Tibial nerve (tissue), 4 donors: ENCODE measurements at regions not wholly inside any gene's neighbourhood (a gene's known extent, or its start where the extent isn't known, plus 50 kb on each side); places are given as distances from the start of the nearest gene placed in this dataset.
A peak's percentile ranks its signal among the peaks of the same experiment; 100 is the strongest.

Experiments
- DNase-seq, 2 donors: peaks; one replicate each; pipeline ENCODE4 v3.0.0-alpha.2; 2019; ENCODE audit warnings: low spot score in 2 of 2
- H3K27ac ChIP-seq, 4 donors: fragments of 200-600 bp; sonication (generic) in 3 of 4; one replicate each; pipeline ENCODE4 v1.5.1; 2017 to 2019; ENCODE audit warnings: mild to moderate bottlenecking in 1 of 4
- H3K27me3 ChIP-seq, 2 donors: fragments of 200-600 bp; sonication (generic) in 1 of 2; one replicate each; pipeline versions ENCODE4 v1.5.1 to v1.6.0; 2017 to 2019
- H3K36me3 ChIP-seq, 3 donors: fragments of 200-600 bp; sonication (generic); one replicate each; pipeline ENCODE4 v1.5.1; 2018 to 2019
- H3K4me1 ChIP-seq, 4 donors: fragments of 200-600 bp; sonication (generic) in 3 of 4; one replicate each; pipeline ENCODE4 v1.5.1; 2017 to 2019
- H3K4me3 ChIP-seq, 4 donors: fragments of 200-600 bp; sonication (generic) in 3 of 4; one replicate each; pipeline ENCODE4 v1.5.1; 2017 to 2019; ENCODE audit warnings: mild to moderate bottlenecking in 1 of 4, moderate library complexity in 1 of 4
- H3K9me3 ChIP-seq, 4 donors: fragments of 200-600 bp; sonication (generic) in 3 of 4; one replicate each; pipeline ENCODE4 v1.5.1; 2017 to 2019
- CTCF ChIP-seq, 5 experiments: fragments of 200-600 bp in 3 of 5; fragments of 450-650 bp in 2 of 5; sonication (generic) in 3 of 5; IDR thresholded peaks; one replicate each; pipeline ENCODE4 v1.5.1; 2016 to 2019; ENCODE audit warnings: antibody characterized with exemption in 5 of 5, mild to moderate bottlenecking in 3 of 5, moderate library complexity in 2 of 5
- EP300 ChIP-seq, 2 donors: sonication (generic); formaldehyde crosslinking; IDR thresholded peaks; one replicate each; pipeline ENCODE4 v1.6.1; 2017; ENCODE audit warnings: antibody characterized with exemption in 2 of 2, mild to moderate bottlenecking in 1 of 2
- POLR2A ChIP-seq, 2 donors: fragments of 450-650 bp; IDR thresholded peaks; one replicate each; pipeline ENCODE4 v1.6.1; 2017; ENCODE audit warnings: antibody characterized with exemption in 2 of 2, mild to moderate bottlenecking in 2 of 2, moderate library complexity in 2 of 2
- WGBS, 2 donors: methylation state at CpG; one replicate each; pipeline ENCODE4 v1.1.5; 2018; 5-methylcytosine and 5-hydroxymethylcytosine counted together

GRCh38 chr14:29232711-29233110, 466.1 kb downstream of the FOXG1 start:
- H3K4me3 ChIP-seq, result no peak overlapping the region
- DNase-seq, result no peak
- TF ChIP-seq POLR2A (IDR thresholded peaks at IDR 0.05), result no peak
- TF ChIP-seq CTCF (IDR thresholded peaks at IDR 0.05), result no peak
- TF ChIP-seq EP300 (IDR thresholded peaks at IDR 0.05), result no peak
- H3K4me1 ChIP-seq, result peaks cover 0 to 3% (median 0%) of the 10 kb centered on the region in 4 donors
- H3K36me3 ChIP-seq, result no peaks in the 10 kb centered on the region
- no peaks in the 10 kb centered on the region for H3K9me3 ChIP-seq
- H3K27me3 ChIP-seq, result no peaks in the 10 kb centered on the region
- no peak overlapping the region for H3K27ac ChIP-seq

- Histone ChIP-seq H3K36me3 (no peaks in the 10 kb centered on the region), H3K4me3 (no peak overlapping the region), H3K4me1 (peaks cover 0 to 3% (median 0%) of the 10 kb centered on the region in 4 donors), H3K9me3 (no peaks in the 10 kb centered on the region), H3K27me3 (no peaks in the 10 kb centered on the region), H3K27ac (no peak overlapping the region)
- 45 to 58% methylated on average over 4 of the region's 4 CpGs for WGBS, 2 donors
- DNase-seq, result no peak
- TF ChIP-seq EP300 (IDR thresholded peaks at IDR 0.05), result no peak
- no peak for TF ChIP-seq CTCF (IDR thresholded peaks at IDR 0.05)
- no peak for TF ChIP-seq POLR2A (IDR thresholded peaks at IDR 0.05)
These were observed 466.6 kb downstream of the FOXG1 start for GRCh38 chr14:29233188-29233587.

- 64% methylated on average over 1 of the region's 1 CpG for WGBS, 2 donors
- Histone ChIP-seq H3K27ac (peak overlapping the region in 1 of 4 donors; percentile 75), H3K9me3 (no peaks in the 10 kb centered on the region)
These were observed 469.4 kb downstream of the FOXG1 start for GRCh38 chr14:29235991-29236390.

GRCh38 chr14:29236401-29236800, 469.8 kb downstream of the FOXG1 start:
- DNase-seq, result no peak
- Histone ChIP-seq H3K9me3 (no peaks in the 10 kb centered on the region), H3K36me3 (no peaks in the 10 kb centered on the region), H3K27me3 (no peaks in the 10 kb centered on the region), H3K4me3 (no peak overlapping the region), H3K27ac (peak overlapping the region in 1 of 4 donors; percentile 75), H3K4me1 (peaks cover 0 to 3% (median 0%) of the 10 kb centered on the region in 4 donors)
- TF ChIP-seq POLR2A (IDR thresholded peaks at IDR 0.05) (no peak), EP300 (IDR thresholded peaks at IDR 0.05) (no peak), CTCF (IDR thresholded peaks at IDR 0.05) (no peak)

More at GRCh38 chr14:29235991-29236390, 469.4 kb downstream of the FOXG1 start:
- H3K4me3 ChIP-seq, result no peak overlapping the region
- H3K27me3 ChIP-seq, result no peaks in the 10 kb centered on the region
- H3K4me1 ChIP-seq, result peaks cover 0 to 3% (median 0%) of the 10 kb centered on the region in 4 donors
- DNase-seq, result no peak
- H3K36me3 ChIP-seq, result no peaks in the 10 kb centered on the region
- TF ChIP-seq EP300 (IDR thresholded peaks at IDR 0.05) (no peak), POLR2A (IDR thresholded peaks at IDR 0.05) (no peak), CTCF (IDR thresholded peaks at IDR 0.05) (no peak)

GRCh38 chr14:29236848-29237247, 470.3 kb downstream of the FOXG1 start:
- Histone ChIP-seq H3K9me3 (no peaks in the 10 kb centered on the region), H3K4me3 (no peak overlapping the region), H3K36me3 (no peaks in the 10 kb centered on the region), H3K4me1 (peaks cover 0 to 3% (median 0%) of the 10 kb centered on the region in 4 donors), H3K27ac (peak overlapping the region in 1 of 4 donors; percentile 75), H3K27me3 (no peaks in the 10 kb centered on the region)
- DNase-seq, result no peak
- TF ChIP-seq POLR2A (IDR thresholded peaks at IDR 0.05) (no peak), CTCF (IDR thresholded peaks at IDR 0.05) (no peak), EP300 (IDR thresholded peaks at IDR 0.05) (no peak)
- 15 to 20% methylated on average over 2 of the region's 2 CpGs for WGBS, 2 donors
